ENCODE measurements at regions not wholly inside any gene's neighbourhood (a gene's known extent, or its start where the extent isn't known, plus 50 kb on each side); places are given as distances from the start of the nearest gene placed in this dataset.

- Mint-ChIP-seq H3K27me3 (ENCODE audit: low read depth, unreplicated experiment) (no peaks in the 10 kb centered on the region), H3K27ac (ENCODE audit: unreplicated experiment) (no peak overlapping the region), H3K4me1 (ENCODE audit: low read depth, unreplicated experiment) (no peaks in the 10 kb centered on the region), H3K4me3 (ENCODE audit: unreplicated experiment) (no peak overlapping the region), H3K36me3 (ENCODE audit: low read depth, unreplicated experiment) (no peaks in the 10 kb centered on the region), H3K9me3 (ENCODE audit: unreplicated experiment) (peaks cover 2% of the 10 kb centered on the region)
- no peak overlapping the region for H3K9ac ChIP-seq (ENCODE audit: low read length)
- DNase-seq (ENCODE audit: low read depth) (no peak), FAIRE-seq (no peak)
- H3K27ac ChIP-seq (ENCODE audit: low read depth, low read length): no peak overlapping the region
- H3K36me3 ChIP-seq (ENCODE audit: insufficient read depth, low read length): no peaks in the 10 kb centered on the region
- no peak overlapping the region for H2AFZ ChIP-seq (ENCODE audit: low read depth, low read length)
- no peak overlapping the region for H3K4me3 ChIP-seq (ENCODE audit: insufficient read depth, low read depth, low read length)
- H3K9me3 ChIP-seq (ENCODE audit: insufficient read depth, low read depth, low read length): no peaks in the 10 kb centered on the region
- H3K27me3 ChIP-seq (ENCODE audit: insufficient read depth, low read length): no peaks in the 10 kb centered on the region
- TF ChIP-seq EZH2 (IDR thresholded peaks at IDR 0.05; ENCODE audit: insufficient read depth, low read length): no peak
- no peak for TF ChIP-seq CTCF (IDR thresholded peaks at IDR 0.05; ENCODE audit: insufficient read depth, low read depth, low read length)
- no peak overlapping the region for H3K4me2 ChIP-seq (ENCODE audit: low read length)
- H3K4me1 ChIP-seq (ENCODE audit: insufficient read depth, low read length): no peaks in the 10 kb centered on the region
- no peaks in the 10 kb centered on the region for H4K20me1 ChIP-seq (ENCODE audit: insufficient read depth, low read length)
- H3K79me2 ChIP-seq (ENCODE audit: insufficient read depth, low read length): no peaks in the 10 kb centered on the region
Observed at GRCh38 chr7:52897713-52898112, 137.7 kb upstream of the POM121L12 start.

DNA sequence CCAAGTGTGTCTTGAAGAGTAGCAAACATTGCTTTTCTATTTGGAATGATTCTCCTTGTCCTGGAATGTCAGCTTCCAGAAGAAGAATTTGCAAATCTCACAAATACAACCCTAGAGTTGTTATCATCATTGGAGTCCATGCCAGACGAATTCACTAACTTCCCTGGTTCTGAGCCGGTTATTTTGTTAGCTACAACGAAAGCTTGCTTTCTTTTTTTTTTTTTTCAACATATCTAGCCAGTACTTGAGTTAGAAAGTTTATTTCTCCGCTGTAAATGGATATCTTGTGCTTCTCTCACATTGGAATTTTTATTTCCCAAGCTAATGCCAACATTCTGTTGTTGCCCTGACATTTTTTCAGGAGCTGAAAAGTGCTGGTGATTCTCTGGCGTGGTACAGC, 138.1 kb upstream of the POM121L12 start:
- Mint-ChIP-seq H3K36me3 (ENCODE audit: low read depth, unreplicated experiment) (no peaks in the 10 kb centered on the region), H3K4me1 (ENCODE audit: low read depth, unreplicated experiment) (no peaks in the 10 kb centered on the region), H3K27me3 (ENCODE audit: low read depth, unreplicated experiment) (no peaks in the 10 kb centered on the region), H3K4me3 (ENCODE audit: unreplicated experiment) (no peak overlapping the region), H3K9me3 (ENCODE audit: unreplicated experiment) (peaks cover 2% of the 10 kb centered on the region), H3K27ac (ENCODE audit: unreplicated experiment) (no peak overlapping the region)
- Histone ChIP-seq H3K27ac (ENCODE audit: low read depth, low read length) (no peak overlapping the region), H2AFZ (ENCODE audit: low read depth, low read length) (no peak overlapping the region), H3K36me3 (ENCODE audit: insufficient read depth, low read length) (no peaks in the 10 kb centered on the region), H3K9ac (ENCODE audit: low read length) (no peak overlapping the region), H3K27me3 (ENCODE audit: insufficient read depth, low read length) (no peaks in the 10 kb centered on the region), H3K4me1 (ENCODE audit: insufficient read depth, low read length) (no peaks in the 10 kb centered on the region), H3K79me2 (ENCODE audit: insufficient read depth, low read length) (no peaks in the 10 kb centered on the region), H3K9me3 (ENCODE audit: insufficient read depth, low read depth, low read length) (no peaks in the 10 kb centered on the region), H3K4me3 (ENCODE audit: insufficient read depth, low read depth, low read length) (no peak overlapping the region), H4K20me1 (ENCODE audit: insufficient read depth, low read length) (no peaks in the 10 kb centered on the region), H3K4me2 (ENCODE audit: low read length) (no peak overlapping the region)
- no peak for FAIRE-seq
- TF ChIP-seq CTCF (IDR thresholded peaks at IDR 0.05; ENCODE audit: insufficient read depth, low read depth, low read length): no peak
- DNase-seq (ENCODE audit: low read depth): no peak

DNA sequence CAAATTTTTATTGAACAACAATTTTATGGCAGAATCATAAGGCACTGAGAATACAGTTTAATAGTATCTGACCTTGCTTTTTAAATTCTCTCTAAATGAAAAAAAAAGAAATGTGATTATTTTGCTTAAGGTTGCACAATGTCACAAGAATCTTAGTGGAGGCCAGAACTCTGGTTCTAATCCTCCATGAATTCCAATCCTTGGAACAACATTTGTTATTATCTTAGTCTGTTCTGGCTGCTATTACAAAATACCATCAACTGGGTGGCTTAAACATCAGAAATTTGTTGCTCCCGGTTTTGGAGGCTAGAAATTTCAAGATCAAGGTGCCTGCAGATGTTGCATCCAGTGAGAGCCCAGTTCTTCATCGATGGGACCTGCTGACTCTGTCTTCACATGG, 158.2 kb upstream of the POM121L12 start:
- H3K4me1 ChIP-seq (ENCODE audit: insufficient read depth, low read length): no peaks in the 10 kb centered on the region
- FAIRE-seq: no peak

More for the DNA sequence above, 158.2 kb upstream of the POM121L12 start:
- H3K27me3 Mint-ChIP-seq (ENCODE audit: low read depth, unreplicated experiment): no peaks in the 10 kb centered on the region
- no peak overlapping the region for H3K27ac Mint-ChIP-seq (ENCODE audit: unreplicated experiment)
- H3K27ac ChIP-seq (ENCODE audit: low read depth, low read length): no peak overlapping the region
- H3K4me3 ChIP-seq (ENCODE audit: insufficient read depth, low read depth, low read length): no peak overlapping the region
- H3K27me3 ChIP-seq (ENCODE audit: insufficient read depth, low read length): no peaks in the 10 kb centered on the region
- no peak for DNase-seq (ENCODE audit: low read depth)
- no peaks in the 10 kb centered on the region for H3K36me3 Mint-ChIP-seq (ENCODE audit: low read depth, unreplicated experiment)
- no peaks in the 10 kb centered on the region for H3K36me3 ChIP-seq (ENCODE audit: insufficient read depth, low read length)
- no peaks in the 10 kb centered on the region for H4K20me1 ChIP-seq (ENCODE audit: insufficient read depth, low read length)
- H3K79me2 ChIP-seq (ENCODE audit: insufficient read depth, low read length): no peaks in the 10 kb centered on the region
- H2AFZ ChIP-seq (ENCODE audit: low read depth, low read length): no peak overlapping the region
- TF ChIP-seq CTCF (IDR thresholded peaks at IDR 0.05; ENCODE audit: insufficient read depth, low read depth, low read length) (no peak), EZH2 (IDR thresholded peaks at IDR 0.05; ENCODE audit: insufficient read depth, low read length) (no peak)
- H3K4me1 Mint-ChIP-seq (ENCODE audit: low read depth, unreplicated experiment): no peaks in the 10 kb centered on the region
- H3K4me2 ChIP-seq (ENCODE audit: low read length): no peak overlapping the region
- no peaks in the 10 kb centered on the region for H3K9me3 Mint-ChIP-seq (ENCODE audit: unreplicated experiment)
- H3K4me3 Mint-ChIP-seq (ENCODE audit: unreplicated experiment): no peak overlapping the region
- no peaks in the 10 kb centered on the region for H3K9me3 ChIP-seq (ENCODE audit: insufficient read depth, low read depth, low read length)
- H3K9ac ChIP-seq (ENCODE audit: low read length): no peak overlapping the region

Data from astrocyte (in vitro differentiated cells and primary cell).